SK-N-SH treated with all-trans-retinoic acid at 6 μM for 48 hours (cell line): ENCODE measurements at regions not wholly inside any gene's neighbourhood (a gene's known extent, or its start where the extent isn't known, plus 50 kb on each side); places are given as distances from the start of the nearest gene placed in this dataset.

Experiments used
- CSDC2 ChIP-seq: fragments of 250-450 bp; sonication (Bioruptor Pico); IDR thresholded peaks from 2 replicates; pipeline ENCODE4 v1.5.0; 2020; ENCODE audit warnings: mild to moderate bottlenecking, moderate library complexity
- GLIS3 ChIP-seq: fragments of 250-450 bp; sonication (Bioruptor Pico); IDR thresholded peaks from 2 replicates; pipeline ENCODE4 v1.5.0; 2020; ENCODE audit warnings: mild to moderate bottlenecking, moderate library complexity
- ISL1 ChIP-seq: fragments of 250-450 bp; sonication (Bioruptor Pico); IDR thresholded peaks from 2 replicates; pipeline ENCODE4 v2.1.2; 2022; ENCODE audit warnings: mild to moderate bottlenecking, moderate library complexity
- OSR1 ChIP-seq: fragments of 250-450 bp; sonication (Bioruptor Pico); IDR thresholded peaks from 2 replicates; pipeline ENCODE4 v1.8.0; 2022; ENCODE audit warnings: moderate library complexity, mild to moderate bottlenecking, inconsistent platforms
- RARB ChIP-seq: fragments of 250-450 bp; sonication (Bioruptor Pico); IDR thresholded peaks from 2 replicates; pipeline ENCODE4 v1.8.0; 2021; ENCODE audit warnings: mild to moderate bottlenecking, moderate library complexity
- TOX ChIP-seq: fragments of 250-450 bp; sonication (Bioruptor Pico); IDR thresholded peaks from 2 replicates; pipeline ENCODE4 v1.8.0; 2021; ENCODE audit warnings: mild to moderate bottlenecking, moderate library complexity, borderline replicate concordance
- ZFP3 ChIP-seq: fragments of 250-450 bp; sonication (Bioruptor Pico); IDR thresholded peaks from 2 replicates; pipeline ENCODE4 v1.5.0; 2020; ENCODE audit warnings: mild to moderate bottlenecking, moderate library complexity
- ZNF70 ChIP-seq: fragments of 450-650 bp; formaldehyde crosslinking; IDR thresholded peaks from 2 replicates; pipeline ENCODE4 v1.5.0; 2020; ENCODE audit warnings: mild to moderate bottlenecking, moderate library complexity
- ZNF8 ChIP-seq: fragments of 450-650 bp; formaldehyde crosslinking; IDR thresholded peaks from 2 replicates; pipeline ENCODE4 v1.5.0; 2020; ENCODE audit warnings: mild to moderate bottlenecking, moderate library complexity
- TF ChIP-seq, protein P1 (sequence below): fragments of 250-450 bp; sonication (Bioruptor Pico); IDR thresholded peaks from 2 replicates; pipeline ENCODE4 v1.8.0; 2020; ENCODE audit warnings: mild to moderate bottlenecking, moderate library complexity, borderline replicate concordance
- TF ChIP-seq, protein P2 (sequence below): fragments of 250-450 bp; sonication (Bioruptor Pico); IDR thresholded peaks from 2 replicates; pipeline ENCODE4 v1.5.1; 2020; ENCODE audit warnings: low read depth, mild to moderate bottlenecking, moderate library complexity

DNA sequence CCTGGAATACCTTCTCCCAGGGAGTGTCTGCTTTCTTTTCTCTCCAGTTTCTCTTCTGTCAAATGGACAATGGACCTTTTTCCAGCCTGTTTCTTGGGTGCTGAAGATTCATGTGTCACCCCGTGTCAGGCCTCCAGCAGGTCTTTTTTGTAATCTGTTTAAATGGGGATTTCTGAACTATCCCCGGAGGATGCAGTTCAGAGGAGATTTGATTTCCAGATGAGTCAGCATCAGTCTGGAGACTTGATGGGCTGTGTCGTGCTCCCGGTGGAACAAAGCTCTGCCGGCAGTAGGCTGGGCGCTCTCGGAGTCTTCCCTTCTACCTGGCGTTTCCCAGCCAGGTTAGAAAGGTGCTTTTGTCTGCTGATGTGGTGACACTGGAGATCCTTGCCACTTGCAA, 440.6 kb downstream of the HS3ST3B1 start:
- TF ChIP-seq, protein P1, sequence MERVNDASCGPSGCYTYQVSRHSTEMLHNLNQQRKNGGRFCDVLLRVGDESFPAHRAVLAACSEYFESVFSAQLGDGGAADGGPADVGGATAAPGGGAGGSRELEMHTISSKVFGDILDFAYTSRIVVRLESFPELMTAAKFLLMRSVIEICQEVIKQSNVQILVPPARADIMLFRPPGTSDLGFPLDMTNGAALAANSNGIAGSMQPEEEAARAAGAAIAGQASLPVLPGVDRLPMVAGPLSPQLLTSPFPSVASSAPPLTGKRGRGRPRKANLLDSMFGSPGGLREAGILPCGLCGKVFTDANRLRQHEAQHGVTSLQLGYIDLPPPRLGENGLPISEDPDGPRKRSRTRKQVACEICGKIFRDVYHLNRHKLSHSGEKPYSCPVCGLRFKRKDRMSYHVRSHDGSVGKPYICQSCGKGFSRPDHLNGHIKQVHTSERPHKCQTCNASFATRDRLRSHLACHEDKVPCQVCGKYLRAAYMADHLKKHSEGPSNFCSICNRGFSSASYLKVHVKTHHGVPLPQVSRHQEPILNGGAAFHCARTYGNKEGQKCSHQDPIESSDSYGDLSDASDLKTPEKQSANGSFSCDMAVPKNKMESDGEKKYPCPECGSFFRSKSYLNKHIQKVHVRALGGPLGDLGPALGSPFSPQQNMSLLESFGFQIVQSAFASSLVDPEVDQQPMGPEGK (CRISPR knock-in tag), result no peak
- no peak for TF ChIP-seq ZFP3 (CRISPR knock-in tag)
- TF ChIP-seq ZNF8, result no peak
- TF ChIP-seq, protein P2, sequence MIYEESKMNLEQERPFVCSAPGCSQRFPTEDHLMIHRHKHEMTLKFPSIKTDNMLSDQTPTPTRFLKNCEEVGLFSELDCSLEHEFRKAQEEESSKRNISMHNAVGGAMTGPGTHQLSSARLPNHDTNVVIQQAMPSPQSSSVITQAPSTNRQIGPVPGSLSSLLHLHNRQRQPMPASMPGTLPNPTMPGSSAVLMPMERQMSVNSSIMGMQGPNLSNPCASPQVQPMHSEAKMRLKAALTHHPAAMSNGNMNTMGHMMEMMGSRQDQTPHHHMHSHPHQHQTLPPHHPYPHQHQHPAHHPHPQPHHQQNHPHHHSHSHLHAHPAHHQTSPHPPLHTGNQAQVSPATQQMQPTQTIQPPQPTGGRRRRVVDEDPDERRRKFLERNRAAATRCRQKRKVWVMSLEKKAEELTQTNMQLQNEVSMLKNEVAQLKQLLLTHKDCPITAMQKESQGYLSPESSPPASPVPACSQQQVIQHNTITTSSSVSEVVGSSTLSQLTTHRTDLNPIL (CRISPR knock-in tag), result no peak
- TF ChIP-seq TOX, result no peak
- TF ChIP-seq GLIS3 (CRISPR knock-in tag), result no peak
- no peak for TF ChIP-seq OSR1 (CRISPR knock-in tag)
- TF ChIP-seq ZNF70, result no peak
- TF ChIP-seq RARB (CRISPR knock-in tag), result no peak
- no peak for TF ChIP-seq CSDC2 (CRISPR knock-in tag)
- TF ChIP-seq ISL1 (CRISPR knock-in tag), result no peak
